ENCODE measurements at regions not wholly inside any gene's neighbourhood (a gene's known extent, or its start where the extent isn't known, plus 50 kb on each side); places are given as distances from the start of the nearest gene placed in this dataset.
"Not testable (repeated sequence)": the region's sequence is repeated elsewhere in the genome, so short reads cannot be mapped to it uniquely, and the experiment has no call there.

- POLR2A ChIA-PET; H3K27ac Mint-ChIP-seq; DNase-seq; H3K4me3 Mint-ChIP-seq; H3K27me3 Mint-ChIP-seq; H3K9me3 Mint-ChIP-seq; ATAC-seq (ENCODE audit: low read depth); H3K4me1 Mint-ChIP-seq; H3K36me3 Mint-ChIP-seq: not testable (repeated sequence)
Measured at GRCh38 chr7:25047571-25048443, 67.8 kb upstream of the OSBPL3 start.

GRCh38 chr7:25037325-25037724, 57.3 kb upstream of the OSBPL3 start:
- DNase-seq: no peak
- H3K4me3 Mint-ChIP-seq: no peak overlapping the region
- no peaks in the 10 kb centered on the region for H3K4me1 Mint-ChIP-seq
- peaks cover 3% of the 10 kb centered on the region for H3K27me3 Mint-ChIP-seq
- H3K27ac Mint-ChIP-seq: no peak overlapping the region
- peaks cover 2% of the 10 kb centered on the region for H3K36me3 Mint-ChIP-seq
- POLR2A ChIA-PET: no interaction called here
- no peak for ATAC-seq (ENCODE audit: low read depth)
- peaks cover 12% of the 10 kb centered on the region for H3K9me3 Mint-ChIP-seq

GRCh38 chr7:25035274-25035673, 55.3 kb upstream of the OSBPL3 start:
- POLR2A ChIA-PET: no interaction called here

GRCh38 chr7:25034136-25034535, 54.2 kb upstream of the OSBPL3 start:
- ATAC-seq (ENCODE audit: low read depth): no peak
- no peak overlapping the region for H3K27ac Mint-ChIP-seq

More at GRCh38 chr7:25035274-25035673, 55.3 kb upstream of the OSBPL3 start:
- peaks cover 4% of the 10 kb centered on the region for H3K4me1 Mint-ChIP-seq
- H3K27ac Mint-ChIP-seq: no peak overlapping the region
- peaks cover 2% of the 10 kb centered on the region for H3K36me3 Mint-ChIP-seq
- no peak overlapping the region for H3K4me3 Mint-ChIP-seq
- ATAC-seq (ENCODE audit: low read depth) (no peak), DNase-seq (no peak)
- H3K9me3 Mint-ChIP-seq: peaks cover 12% of the 10 kb centered on the region
- peaks cover 3% of the 10 kb centered on the region for H3K27me3 Mint-ChIP-seq

GRCh38 chr7:25032774-25033743, 53.1 kb upstream of the OSBPL3 start:
- DNase-seq: no peak
- H3K27me3 Mint-ChIP-seq: peaks cover 4% of the 10 kb centered on the region
- H3K4me3 Mint-ChIP-seq: no peak overlapping the region
- peaks cover 22% of the 10 kb centered on the region for H3K4me1 Mint-ChIP-seq
- H3K9me3 Mint-ChIP-seq: peaks cover 12% of the 10 kb centered on the region
- H3K36me3 Mint-ChIP-seq: peaks cover 2% of the 10 kb centered on the region
- POLR2A ChIA-PET: no interaction called here
- ATAC-seq (ENCODE audit: low read depth): no peak
- no peak overlapping the region for H3K27ac Mint-ChIP-seq

More at GRCh38 chr7:25034136-25034535, 54.2 kb upstream of the OSBPL3 start:
- Mint-ChIP-seq H3K9me3 (peaks cover 12% of the 10 kb centered on the region), H3K4me1 (peaks cover 12% of the 10 kb centered on the region), H3K27me3 (peaks cover 4% of the 10 kb centered on the region), H3K4me3 (no peak overlapping the region), H3K36me3 (peaks cover 2% of the 10 kb centered on the region)
- POLR2A ChIA-PET: no interaction called here
- DNase-seq: no peak

GRCh38 chr7:25031432-25031831, 51.5 kb upstream of the OSBPL3 start:
- Mint-ChIP-seq H3K4me3 (no peak overlapping the region), H3K36me3 (peaks cover 2% of the 10 kb centered on the region), H3K27me3 (peaks cover 4% of the 10 kb centered on the region), H3K4me1 (peaks cover 28% of the 10 kb centered on the region), H3K9me3 (peaks cover 9% of the 10 kb centered on the region), H3K27ac (no peak overlapping the region)
- POLR2A ChIA-PET: no interaction called here
- DNase-seq (no peak), ATAC-seq (ENCODE audit: low read depth) (no peak)

- H3K36me3 Mint-ChIP-seq: peaks cover 2% of the 10 kb centered on the region
- peaks cover 7% of the 10 kb centered on the region for H3K9me3 Mint-ChIP-seq
- DNase-seq (no peak), ATAC-seq (ENCODE audit: low read depth) (no peak)
- peaks cover 28% of the 10 kb centered on the region for H3K4me1 Mint-ChIP-seq
- POLR2A ChIA-PET: no interaction called here
- H3K4me3 Mint-ChIP-seq: no peak overlapping the region
- no peak overlapping the region for H3K27ac Mint-ChIP-seq
- peaks cover 4% of the 10 kb centered on the region for H3K27me3 Mint-ChIP-seq
Measured at GRCh38 chr7:25031007-25031406, 51.0 kb upstream of the OSBPL3 start.

Measured in activated naive CD8-positive, alpha-beta T cell treated with anti-CD3 and anti-CD28 coated beads, Interleukin-2, amount 10 ng/mL, durations not matched to agents 7 days and 5 days (primary cell).